ENCODE measurements at regions not wholly inside any gene's neighbourhood (a gene's known extent, or its start where the extent isn't known, plus 50 kb on each side); places are given as distances from the start of the nearest gene placed in this dataset.

GRCh38 chr16:54632322-54633220, 298.1 kb upstream of the IRX5 start:
- ATAC-seq (ENCODE audit: low read depth) (no peak), DNase-seq (no peak)
- TF ChIP-seq, protein P1, sequence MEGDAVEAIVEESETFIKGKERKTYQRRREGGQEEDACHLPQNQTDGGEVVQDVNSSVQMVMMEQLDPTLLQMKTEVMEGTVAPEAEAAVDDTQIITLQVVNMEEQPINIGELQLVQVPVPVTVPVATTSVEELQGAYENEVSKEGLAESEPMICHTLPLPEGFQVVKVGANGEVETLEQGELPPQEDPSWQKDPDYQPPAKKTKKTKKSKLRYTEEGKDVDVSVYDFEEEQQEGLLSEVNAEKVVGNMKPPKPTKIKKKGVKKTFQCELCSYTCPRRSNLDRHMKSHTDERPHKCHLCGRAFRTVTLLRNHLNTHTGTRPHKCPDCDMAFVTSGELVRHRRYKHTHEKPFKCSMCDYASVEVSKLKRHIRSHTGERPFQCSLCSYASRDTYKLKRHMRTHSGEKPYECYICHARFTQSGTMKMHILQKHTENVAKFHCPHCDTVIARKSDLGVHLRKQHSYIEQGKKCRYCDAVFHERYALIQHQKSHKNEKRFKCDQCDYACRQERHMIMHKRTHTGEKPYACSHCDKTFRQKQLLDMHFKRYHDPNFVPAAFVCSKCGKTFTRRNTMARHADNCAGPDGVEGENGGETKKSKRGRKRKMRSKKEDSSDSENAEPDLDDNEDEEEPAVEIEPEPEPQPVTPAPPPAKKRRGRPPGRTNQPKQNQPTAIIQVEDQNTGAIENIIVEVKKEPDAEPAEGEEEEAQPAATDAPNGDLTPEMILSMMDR (IDR thresholded peaks at IDR 0.05) = no peak
- Mint-ChIP-seq H3K27ac (no peak overlapping the region), H3K4me1 (no peaks in the 10 kb centered on the region), H3K9me3 (no peaks in the 10 kb centered on the region), H3K4me3 (no peak overlapping the region), H3K27me3 (peaks cover 2% of the 10 kb centered on the region), H3K36me3 (ENCODE audit: low read depth) (no peaks in the 10 kb centered on the region)
- intact Hi-C loops (cut with micrococcal nuclease) = no loop called here
- ChIA-PET CTCF (no interaction called here), POLR2A (no interaction called here)

DNA sequence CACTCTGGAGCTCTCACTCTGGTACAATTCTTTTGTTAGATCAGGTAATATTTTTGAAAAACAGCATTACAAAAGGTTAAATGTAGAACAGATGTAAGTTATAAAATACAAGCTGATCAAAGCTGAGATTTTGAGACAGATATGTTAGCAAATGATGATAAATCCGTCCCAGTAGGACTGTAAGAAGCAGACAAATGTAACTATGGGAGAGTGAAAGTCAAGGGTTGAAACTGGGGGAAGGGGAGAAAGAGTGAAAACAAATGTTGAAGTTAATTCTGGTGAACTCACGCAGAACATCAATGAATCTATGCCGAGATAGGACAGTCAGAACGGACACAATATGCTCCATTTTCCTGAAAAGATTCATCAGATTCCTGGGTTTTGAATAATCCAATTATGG, 298.9 kb upstream of the IRX5 start:
- no peak overlapping the region for H3K4me3 Mint-ChIP-seq
- TF ChIP-seq, protein P1 (IDR thresholded peaks at IDR 0.05) = no peak
- ATAC-seq (ENCODE audit: low read depth) = no peak
- intact Hi-C loops (cut with micrococcal nuclease) = no loop called here
- H3K27me3 Mint-ChIP-seq = peaks cover 2% of the 10 kb centered on the region
- no peaks in the 10 kb centered on the region for H3K9me3 Mint-ChIP-seq
- no peaks in the 10 kb centered on the region for H3K36me3 Mint-ChIP-seq (ENCODE audit: low read depth)
- ChIA-PET CTCF (no interaction called here), POLR2A (no interaction called here)
- no peak overlapping the region for H3K27ac Mint-ChIP-seq
- no peak for DNase-seq
- no peaks in the 10 kb centered on the region for H3K4me1 Mint-ChIP-seq

DNA sequence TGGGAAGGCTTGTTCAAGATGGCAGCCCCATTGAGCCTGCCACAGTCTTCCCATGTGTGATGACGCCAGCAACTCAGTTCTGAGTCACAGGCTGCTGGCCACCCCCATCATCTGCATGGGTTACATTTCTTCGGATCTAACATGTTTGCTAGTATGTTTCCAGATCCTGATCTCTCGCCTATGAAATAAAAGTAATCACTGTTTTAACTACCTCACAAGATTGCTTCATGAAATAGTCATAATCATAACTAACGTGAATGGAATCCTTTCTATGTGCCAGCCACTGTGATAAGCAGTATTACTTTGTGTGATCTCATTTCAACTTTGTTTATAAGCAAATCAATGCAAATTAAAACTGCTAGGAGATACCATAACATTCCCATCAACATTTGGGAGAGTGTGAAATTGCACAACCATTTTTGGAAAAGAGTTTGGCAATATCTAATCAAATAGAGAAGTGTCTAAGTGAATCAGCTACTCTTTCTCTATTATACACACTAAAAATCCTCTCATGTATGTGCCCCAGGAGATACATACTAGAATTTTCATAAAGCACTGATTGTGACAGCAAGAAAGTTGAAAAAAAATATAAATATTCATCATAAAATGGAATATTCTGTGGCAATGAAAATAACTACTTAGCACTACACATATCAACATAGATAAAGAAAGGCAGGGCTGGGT, 300.2 kb upstream of the IRX5 start:
- intact Hi-C loops (cut with micrococcal nuclease) = no loop called here
- Mint-ChIP-seq H3K9me3 (peaks cover 2% of the 10 kb centered on the region), H3K27me3 (no peaks in the 10 kb centered on the region), H3K27ac (no peak overlapping the region), H3K4me3 (no peak overlapping the region), H3K4me1 (no peaks in the 10 kb centered on the region), H3K36me3 (ENCODE audit: low read depth) (no peaks in the 10 kb centered on the region)
- DNase-seq = no peak
- TF ChIP-seq, protein P1 (IDR thresholded peaks at IDR 0.05) = no peak
- ChIA-PET CTCF (no interaction called here), POLR2A (no interaction called here)
- ATAC-seq (ENCODE audit: low read depth) = no peak

DNA sequence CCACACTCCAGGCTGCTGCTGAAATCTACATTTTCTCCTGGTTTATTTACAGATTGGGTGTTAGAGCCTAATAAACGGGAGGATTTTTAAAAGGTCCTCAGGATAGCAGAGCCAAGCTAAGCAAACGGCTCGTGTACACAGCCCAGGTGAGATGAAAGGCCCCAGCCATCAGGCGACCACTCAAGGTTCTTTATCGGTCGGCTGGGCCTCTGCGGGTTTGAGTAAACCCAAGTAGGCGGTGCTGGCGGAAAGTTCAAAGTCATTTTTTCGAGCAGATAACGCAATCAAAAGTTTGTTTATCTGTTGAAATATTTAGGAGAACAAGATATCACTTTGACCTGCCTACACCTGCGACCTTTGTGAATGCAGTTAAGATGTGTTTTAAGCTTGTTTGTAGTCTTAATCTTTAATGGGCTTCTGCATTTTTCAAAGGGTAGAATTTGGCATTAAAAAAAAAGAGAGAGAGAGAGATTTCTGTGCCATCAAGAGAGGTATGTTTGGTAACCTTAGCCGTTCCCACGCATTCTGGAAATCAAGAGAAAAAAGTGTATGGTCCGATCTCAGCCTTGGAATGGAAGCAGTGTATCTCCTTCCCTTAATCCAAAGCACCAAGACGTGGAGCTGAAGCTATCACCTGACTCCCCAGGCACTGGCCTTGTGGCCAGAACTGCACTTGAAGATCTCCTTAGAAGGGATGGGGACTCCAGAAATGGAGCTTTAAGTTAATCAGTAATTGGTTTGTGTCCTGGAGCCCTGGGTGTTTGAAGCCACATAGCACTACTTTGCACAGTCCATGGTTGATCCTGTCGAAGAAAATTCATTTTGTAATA, 301.7 kb upstream of the IRX5 start:
- H3K4me1 Mint-ChIP-seq = no peaks in the 10 kb centered on the region
- DNase-seq = no peak
- H3K27ac Mint-ChIP-seq = no peak overlapping the region
- peaks cover 2% of the 10 kb centered on the region for H3K9me3 Mint-ChIP-seq
- no peaks in the 10 kb centered on the region for H3K27me3 Mint-ChIP-seq
- intact Hi-C loops (cut with micrococcal nuclease) = no loop called here
- POLR2A ChIA-PET = no interaction called here
- no peak for ATAC-seq (ENCODE audit: low read depth)
- H3K4me3 Mint-ChIP-seq = no peak overlapping the region
- CTCF ChIA-PET = no interaction called here
- H3K36me3 Mint-ChIP-seq (ENCODE audit: low read depth) = no peaks in the 10 kb centered on the region
- TF ChIP-seq, protein P1 (IDR thresholded peaks at IDR 0.05) = no peak

GRCh38 chr16:54627616-54628015, 303.0 kb upstream of the IRX5 start:
- ATAC-seq (ENCODE audit: low read depth) (no peak), DNase-seq (no peak)
- TF ChIP-seq, protein P1 (IDR thresholded peaks at IDR 0.05) = no peak
- ChIA-PET POLR2A (no interaction called here), CTCF (no interaction called here)
- Mint-ChIP-seq H3K4me1 (no peaks in the 10 kb centered on the region), H3K4me3 (no peak overlapping the region), H3K36me3 (ENCODE audit: low read depth) (no peaks in the 10 kb centered on the region), H3K9me3 (peaks cover 2% of the 10 kb centered on the region), H3K27ac (no peak overlapping the region), H3K27me3 (peaks cover 4% of the 10 kb centered on the region)
- intact Hi-C loops (cut with micrococcal nuclease) = no loop called here

Measured in activated B cell treated with CpG ODN at 0.5 μM for 24 hours (primary cell).